H54 (cell line): ENCODE measurements at regions not wholly inside any gene's neighbourhood (a gene's known extent, or its start where the extent isn't known, plus 50 kb on each side); places are given as distances from the start of the nearest gene placed in this dataset.

Experiments
- DNase-seq: peaks from one replicate; pipeline ENCODE4 v3.0.0; 2011; ENCODE audit warnings: low spot score, mixed read lengths; ENCODE audit not compliant: insufficient read length
- FAIRE-seq: peaks from 3 replicates; lab custom pipeline; 2011; peaks lifted over from hg19 to GRCh38; lab: Jason Lieb, UNC
- POLR2A ChIP-seq: IDR thresholded peaks from 2 replicates; pipeline ENCODE4 v1.6.1; 2011; ENCODE audit warnings: low read depth, mild to moderate bottlenecking, low read length

- DNase-seq (no peak), FAIRE-seq (no peak)
- TF ChIP-seq POLR2A = no peak
Measured at GRCh38 chr2:161039071-161039470, 121.2 kb upstream of the TANK start.

GRCh38 chr2:161041356-161041755 lies 118.9 kb upstream of the TANK start:
- FAIRE-seq (no peak), DNase-seq (no peak)
- no peak for TF ChIP-seq POLR2A

GRCh38 chr2:161042990-161043625 lies 117.1 kb upstream of the TANK start:
- TF ChIP-seq POLR2A = no peak
- DNase-seq (no peak), FAIRE-seq (no peak)

GRCh38 chr2:161044095-161044865 lies 115.9 kb upstream of the TANK start:
- DNase-seq = no peak
- FAIRE-seq = no peak
- TF ChIP-seq POLR2A = no peak

- DNase-seq = no peak
- no peak for TF ChIP-seq POLR2A
- FAIRE-seq = no peak
Measured at GRCh38 chr2:161044921-161045320, 115.3 kb upstream of the TANK start.

GRCh38 chr2:161045726-161046125 lies 114.5 kb upstream of the TANK start:
- TF ChIP-seq POLR2A = no peak
- FAIRE-seq = no peak
- no peak for DNase-seq

- no peak for TF ChIP-seq POLR2A
- no peak for DNase-seq
- FAIRE-seq = no peak
Measured at GRCh38 chr2:161046876-161047275, 113.4 kb upstream of the TANK start.

- TF ChIP-seq POLR2A = no peak
- FAIRE-seq (no peak), DNase-seq (no peak)
Measured at GRCh38 chr2:161048317-161048716, 111.9 kb upstream of the TANK start.

- TF ChIP-seq POLR2A = no peak
- FAIRE-seq = no peak
- DNase-seq = no peak
Measured at GRCh38 chr2:161049559-161049958, 110.7 kb upstream of the TANK start.

GRCh38 chr2:161052214-161052613 lies 108.0 kb upstream of the TANK start:
- DNase-seq (no peak), FAIRE-seq (no peak)
- no peak for TF ChIP-seq POLR2A

GRCh38 chr2:161055289-161055688 lies 104.9 kb upstream of the TANK start:
- FAIRE-seq (no peak), DNase-seq (no peak)
- TF ChIP-seq POLR2A = no peak

GRCh38 chr2:161059388-161059787 lies 100.8 kb upstream of the TANK start:
- FAIRE-seq (no peak), DNase-seq (no peak)
- TF ChIP-seq POLR2A = no peak

- TF ChIP-seq POLR2A = no peak
- DNase-seq (no peak), FAIRE-seq (no peak)
Measured at GRCh38 chr2:161061786-161062185, 98.4 kb upstream of the TANK start.

GRCh38 chr2:161063157-161063945 lies 96.9 kb upstream of the TANK start:
- TF ChIP-seq POLR2A = no peak
- DNase-seq (peak; percentile 40), FAIRE-seq (peak; percentile 98)

GRCh38 chr2:161063946-161064306 lies 96.3 kb upstream of the TANK start:
- no peak for FAIRE-seq
- no peak for TF ChIP-seq POLR2A
- no peak for DNase-seq
